PC-9 (cell line): ENCODE measurements at regions not wholly inside any gene's neighbourhood (a gene's known extent, or its start where the extent isn't known, plus 50 kb on each side); places are given as distances from the start of the nearest gene placed in this dataset.

Experiments
- EZH2 ChIP-seq: fragments of 200-600 bp; sonication (generic); IDR thresholded peaks from 2 replicates; pipeline ENCODE4 v1.8.0; 2017; ENCODE audit warnings: antibody characterized with exemption, low read depth
- TF ChIP-seq, protein P1 (sequence below): fragments of 200-600 bp; sonication (generic); conservative IDR thresholded peaks from 2 replicates; pipeline ENCODE4 v1.6.1; 2017; ENCODE audit warnings: mixed run types, antibody characterized with exemption, mild to moderate bottlenecking, moderate library complexity

DNA sequence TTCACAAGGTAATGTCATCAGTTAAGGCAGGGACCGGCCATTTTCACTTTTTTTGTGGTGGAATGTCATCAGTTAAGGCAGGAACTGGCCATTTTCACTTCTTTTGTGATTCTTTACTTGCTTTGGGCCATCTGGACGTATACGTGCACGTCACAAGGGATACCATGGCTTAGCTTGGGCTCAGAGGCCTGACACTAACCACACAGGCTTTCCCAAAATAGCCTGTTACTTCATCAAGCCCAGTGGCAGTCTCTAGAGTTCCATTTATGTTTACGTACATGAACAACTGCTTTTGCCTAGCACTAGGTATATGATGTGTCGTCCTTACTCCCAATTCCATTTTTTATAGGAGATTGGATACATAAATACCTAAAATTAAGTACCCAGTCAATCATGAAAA, 237.9 kb downstream of the C7orf25 start:
- TF ChIP-seq, protein P1, sequence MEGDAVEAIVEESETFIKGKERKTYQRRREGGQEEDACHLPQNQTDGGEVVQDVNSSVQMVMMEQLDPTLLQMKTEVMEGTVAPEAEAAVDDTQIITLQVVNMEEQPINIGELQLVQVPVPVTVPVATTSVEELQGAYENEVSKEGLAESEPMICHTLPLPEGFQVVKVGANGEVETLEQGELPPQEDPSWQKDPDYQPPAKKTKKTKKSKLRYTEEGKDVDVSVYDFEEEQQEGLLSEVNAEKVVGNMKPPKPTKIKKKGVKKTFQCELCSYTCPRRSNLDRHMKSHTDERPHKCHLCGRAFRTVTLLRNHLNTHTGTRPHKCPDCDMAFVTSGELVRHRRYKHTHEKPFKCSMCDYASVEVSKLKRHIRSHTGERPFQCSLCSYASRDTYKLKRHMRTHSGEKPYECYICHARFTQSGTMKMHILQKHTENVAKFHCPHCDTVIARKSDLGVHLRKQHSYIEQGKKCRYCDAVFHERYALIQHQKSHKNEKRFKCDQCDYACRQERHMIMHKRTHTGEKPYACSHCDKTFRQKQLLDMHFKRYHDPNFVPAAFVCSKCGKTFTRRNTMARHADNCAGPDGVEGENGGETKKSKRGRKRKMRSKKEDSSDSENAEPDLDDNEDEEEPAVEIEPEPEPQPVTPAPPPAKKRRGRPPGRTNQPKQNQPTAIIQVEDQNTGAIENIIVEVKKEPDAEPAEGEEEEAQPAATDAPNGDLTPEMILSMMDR = no peak
- TF ChIP-seq EZH2 = no peak
